Stimulated activated naive CD8-positive, alpha-beta T cell treated with anti-CD3 and anti-CD28 coated beads, Interleukin-15, Interleukin-2, amounts not matched to agents 100 ng/mL and 50 ng/mL, for 24 hours (primary cell): ENCODE measurements at regions not wholly inside any gene's neighbourhood (a gene's known extent, or its start where the extent isn't known, plus 50 kb on each side); places are given as distances from the start of the nearest gene placed in this dataset.

ENCODE experiments used
- H3K27ac Mint-ChIP-seq: one replicate; pipeline ENCODE4 v1.8.0; 2021; ENCODE audit warnings: mild to moderate bottlenecking, mixed read lengths
- H3K27me3 Mint-ChIP-seq: one replicate; pipeline ENCODE4 v1.8.0; 2021; ENCODE audit warnings: mixed read lengths
- H3K36me3 Mint-ChIP-seq: one replicate; pipeline ENCODE4 v1.8.0; 2021; ENCODE audit warnings: low read depth, mixed read lengths
- H3K4me1 Mint-ChIP-seq: one replicate; pipeline ENCODE4 v1.8.0; 2021; ENCODE audit warnings: low read depth, mixed read lengths
- H3K4me3 Mint-ChIP-seq: one replicate; pipeline ENCODE4 v1.8.0; 2021; ENCODE audit warnings: mild to moderate bottlenecking, mixed read lengths
- H3K9me3 Mint-ChIP-seq: one replicate; pipeline ENCODE4 v1.8.0; 2021; ENCODE audit warnings: mixed read lengths

- peaks cover 8% of the 10 kb centered on the region for H3K9me3 Mint-ChIP-seq
- H3K27me3 Mint-ChIP-seq, result no peaks in the 10 kb centered on the region
- H3K4me1 Mint-ChIP-seq, result peaks cover 15% of the 10 kb centered on the region
- no peak overlapping the region for H3K4me3 Mint-ChIP-seq
- peaks cover 10% of the 10 kb centered on the region for H3K36me3 Mint-ChIP-seq
- H3K27ac Mint-ChIP-seq, result no peak overlapping the region
Observed at GRCh38 chr21:28788030-28788429, 204.6 kb downstream of the LTN1 start.

DNA sequence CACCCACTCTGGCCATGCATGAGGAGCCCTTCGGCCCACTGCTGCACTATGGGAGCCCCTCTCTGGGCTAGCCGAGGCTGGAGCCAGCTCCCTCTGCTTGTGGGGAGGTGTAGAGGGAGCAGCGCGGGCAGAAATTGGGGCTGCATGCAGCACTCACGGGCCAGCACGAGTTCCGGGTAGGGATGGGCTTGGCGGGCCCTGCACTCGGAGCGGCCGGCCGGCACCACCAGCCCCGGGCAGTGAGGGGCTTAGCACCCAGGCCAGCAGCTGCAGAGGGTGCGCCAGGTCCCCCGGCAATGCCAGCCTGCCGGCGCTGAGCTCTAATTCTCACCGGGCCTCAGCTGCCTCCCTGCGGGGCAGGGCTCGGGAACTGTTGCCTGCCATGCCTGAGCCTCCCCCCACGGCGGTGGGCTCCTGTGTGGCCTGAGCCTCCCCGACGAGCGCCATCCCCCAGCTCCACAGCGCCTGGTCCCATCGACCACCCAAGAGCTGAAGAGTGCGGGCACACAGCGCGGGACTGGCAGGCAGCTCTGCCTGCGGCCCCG is 209.0 kb downstream of the LTN1 start:
- Mint-ChIP-seq H3K9me3 (peaks cover 21% of the 10 kb centered on the region), H3K4me3 (no peak overlapping the region), H3K27me3 (no peaks in the 10 kb centered on the region), H3K36me3 (peaks cover 10% of the 10 kb centered on the region), H3K27ac (no peak overlapping the region), H3K4me1 (peaks cover 3% of the 10 kb centered on the region)

GRCh38 chr21:28781602-28782276 is 210.9 kb downstream of the LTN1 start:
- H3K9me3 Mint-ChIP-seq, result peaks cover 21% of the 10 kb centered on the region
- no peak overlapping the region for H3K27ac Mint-ChIP-seq
- H3K27me3 Mint-ChIP-seq, result no peaks in the 10 kb centered on the region
- H3K36me3 Mint-ChIP-seq, result peaks cover 10% of the 10 kb centered on the region
- H3K4me3 Mint-ChIP-seq, result no peak overlapping the region
- peaks cover 5% of the 10 kb centered on the region for H3K4me1 Mint-ChIP-seq

DNA sequence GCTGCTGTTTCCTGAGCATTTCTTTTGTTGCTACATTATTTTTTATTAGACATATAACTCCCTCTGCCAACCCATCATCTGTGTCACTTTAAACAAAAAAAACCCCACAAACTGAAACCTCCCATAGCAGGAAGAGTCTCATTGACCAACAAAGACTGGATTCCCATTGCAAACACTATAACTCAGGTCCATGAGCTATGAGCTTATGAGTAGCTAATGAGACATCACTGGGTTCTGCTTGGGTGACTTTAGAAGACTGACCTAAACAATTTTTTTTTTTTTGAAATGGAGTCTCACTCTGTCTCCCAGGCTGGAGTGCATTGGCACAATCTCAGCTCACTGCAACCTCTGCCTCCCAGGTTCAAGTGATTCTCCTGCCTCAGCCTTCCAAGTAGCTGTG is 212.8 kb downstream of the LTN1 start:
- no peak overlapping the region for H3K27ac Mint-ChIP-seq
- peaks cover 21% of the 10 kb centered on the region for H3K4me1 Mint-ChIP-seq
- H3K4me3 Mint-ChIP-seq, result no peak overlapping the region
- H3K36me3 Mint-ChIP-seq, result peaks cover 3% of the 10 kb centered on the region
- no peaks in the 10 kb centered on the region for H3K27me3 Mint-ChIP-seq
- peaks cover 14% of the 10 kb centered on the region for H3K9me3 Mint-ChIP-seq

DNA sequence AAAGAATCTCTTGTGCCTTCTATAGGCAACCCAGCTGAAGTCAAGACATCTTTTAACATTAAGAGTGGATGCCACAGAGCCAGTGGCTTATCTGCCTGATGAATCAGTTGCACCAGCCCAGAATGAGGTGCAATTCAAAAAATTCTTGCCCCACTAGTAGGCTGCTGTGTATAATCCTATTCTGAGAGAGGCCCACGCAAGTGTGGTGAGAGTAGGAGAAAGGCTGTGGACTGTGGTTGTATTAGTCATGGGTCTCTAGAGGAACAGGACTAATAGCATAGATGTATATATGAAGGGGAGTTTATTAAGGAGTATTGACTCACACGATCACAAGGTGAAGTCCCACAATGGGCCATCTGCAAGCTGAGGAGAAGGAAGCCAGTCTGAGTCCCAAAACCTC is 216.4 kb downstream of the LTN1 start:
- Mint-ChIP-seq H3K27ac (peak overlapping the region; percentile 86), H3K4me3 (no peak overlapping the region), H3K4me1 (peaks cover 40% of the 10 kb centered on the region), H3K27me3 (no peaks in the 10 kb centered on the region), H3K9me3 (peaks cover 14% of the 10 kb centered on the region), H3K36me3 (no peaks in the 10 kb centered on the region)

GRCh38 chr21:28775071-28775470 is 217.6 kb downstream of the LTN1 start:
- Mint-ChIP-seq H3K4me1 (peaks cover 51% of the 10 kb centered on the region), H3K27ac (peak overlapping the region; percentile 86), H3K36me3 (peaks cover 4% of the 10 kb centered on the region), H3K4me3 (peak overlapping the region; percentile 56), H3K9me3 (peaks cover 10% of the 10 kb centered on the region), H3K27me3 (no peaks in the 10 kb centered on the region)

GRCh38 chr21:28773036-28773435 is 219.6 kb downstream of the LTN1 start:
- H3K27ac Mint-ChIP-seq, result no peak overlapping the region
- H3K4me1 Mint-ChIP-seq, result peaks cover 71% of the 10 kb centered on the region
- no peaks in the 10 kb centered on the region for H3K9me3 Mint-ChIP-seq
- H3K36me3 Mint-ChIP-seq, result peaks cover 8% of the 10 kb centered on the region
- no peak overlapping the region for H3K4me3 Mint-ChIP-seq
- no peaks in the 10 kb centered on the region for H3K27me3 Mint-ChIP-seq

- Mint-ChIP-seq H3K27ac (peak overlapping the region; percentile 85), H3K27me3 (no peaks in the 10 kb centered on the region), H3K4me1 (peaks cover 78% of the 10 kb centered on the region), H3K36me3 (peaks cover 11% of the 10 kb centered on the region), H3K4me3 (no peak overlapping the region), H3K9me3 (peaks cover 6% of the 10 kb centered on the region)
Observed at GRCh38 chr21:28771790-28772501, 220.7 kb downstream of the LTN1 start.

DNA sequence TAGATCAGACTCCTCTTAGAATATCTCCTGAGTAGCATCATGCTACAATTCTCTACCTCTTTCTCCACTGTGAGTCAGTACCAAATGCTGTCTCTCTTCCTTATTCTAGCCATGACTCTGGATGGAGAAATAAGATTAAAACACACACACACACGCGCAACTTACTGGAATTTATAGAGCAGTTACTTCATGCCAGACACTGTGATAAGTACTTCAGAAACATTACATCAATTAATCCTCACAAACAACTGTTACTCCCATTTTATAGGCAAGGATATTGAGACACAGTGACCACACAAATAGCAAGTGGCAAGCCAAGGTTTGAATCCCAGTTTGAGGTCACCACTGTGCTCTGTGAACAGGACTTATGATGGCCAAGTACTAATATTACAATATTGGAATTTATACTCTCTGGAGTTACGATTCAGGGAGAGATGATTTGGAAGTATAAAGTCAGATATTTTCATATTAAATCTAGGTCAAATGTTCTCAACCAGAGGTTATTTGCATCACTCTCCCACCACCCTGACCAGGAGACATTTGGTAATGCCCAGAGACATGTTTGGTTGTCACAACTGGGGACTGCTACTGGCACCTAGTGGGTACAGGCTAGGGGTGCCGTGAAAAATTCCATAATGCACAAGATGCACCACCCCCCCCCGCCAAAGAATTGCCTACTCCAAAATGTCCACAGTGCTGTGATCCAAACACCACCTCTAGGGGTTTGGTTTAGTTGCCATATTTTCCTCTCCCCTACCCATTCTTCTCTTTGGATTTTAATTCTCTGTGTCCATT is 221.6 kb downstream of the LTN1 start:
- Mint-ChIP-seq H3K4me3 (no peak overlapping the region), H3K36me3 (peaks cover 19% of the 10 kb centered on the region), H3K27ac (peak overlapping the region; percentile 85), H3K9me3 (peaks cover 13% of the 10 kb centered on the region), H3K4me1 (peaks cover 76% of the 10 kb centered on the region), H3K27me3 (no peaks in the 10 kb centered on the region)

DNA sequence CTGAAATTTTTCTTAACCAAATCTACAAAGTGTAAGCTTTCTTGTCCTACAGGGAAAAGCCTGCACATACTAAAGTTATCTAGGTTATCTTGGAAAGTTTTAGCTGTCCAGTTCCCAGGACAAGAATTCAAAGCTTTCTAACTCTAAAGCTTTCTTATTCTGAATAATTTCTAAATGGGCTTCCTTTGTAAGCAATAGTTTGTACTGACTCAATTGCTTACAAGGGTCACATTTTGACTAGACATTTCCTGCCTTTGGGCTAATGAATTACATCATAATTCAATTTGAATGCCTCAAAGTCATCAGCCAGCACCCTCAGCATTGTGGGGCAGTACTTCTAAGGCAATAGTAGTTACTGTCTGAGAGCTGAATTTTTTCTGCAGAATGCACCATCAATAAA is 223.0 kb downstream of the LTN1 start:
- Mint-ChIP-seq H3K9me3 (peaks cover 17% of the 10 kb centered on the region), H3K27ac (peak overlapping the region; percentile 67), H3K4me3 (no peak overlapping the region)

DNA sequence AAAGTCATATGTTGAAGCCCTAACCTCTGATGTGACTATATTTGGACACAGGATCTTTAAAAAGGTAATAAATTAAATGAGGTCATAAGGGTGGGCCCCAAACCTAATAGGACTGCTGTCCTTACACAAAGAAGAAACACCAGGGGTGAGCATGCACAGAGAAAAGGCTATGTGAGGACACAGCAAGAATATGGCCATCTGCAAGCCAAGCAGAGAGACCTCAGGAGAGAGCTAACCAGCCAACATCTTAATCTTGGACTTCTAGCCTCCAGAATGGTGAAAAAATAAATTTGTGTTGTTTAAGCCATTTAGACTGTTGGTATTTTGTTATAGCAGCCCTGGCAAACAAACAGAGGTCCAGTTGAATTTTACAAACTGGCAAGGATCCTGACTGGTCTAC is 223.9 kb downstream of the LTN1 start:
- Mint-ChIP-seq H3K4me3 (no peak overlapping the region), H3K27me3 (no peaks in the 10 kb centered on the region), H3K4me1 (peaks cover 64% of the 10 kb centered on the region), H3K36me3 (peaks cover 23% of the 10 kb centered on the region), H3K9me3 (peaks cover 17% of the 10 kb centered on the region), H3K27ac (peak overlapping the region; percentile 67)

More for the DNA sequence above, 223.0 kb downstream of the LTN1 start:
- Mint-ChIP-seq H3K4me1 (peaks cover 64% of the 10 kb centered on the region), H3K36me3 (peaks cover 23% of the 10 kb centered on the region), H3K27me3 (no peaks in the 10 kb centered on the region)

- Mint-ChIP-seq H3K36me3 (peaks cover 23% of the 10 kb centered on the region), H3K27me3 (no peaks in the 10 kb centered on the region), H3K27ac (peak overlapping the region; percentile 80), H3K4me3 (no peak overlapping the region), H3K9me3 (peaks cover 17% of the 10 kb centered on the region), H3K4me1 (peaks cover 57% of the 10 kb centered on the region)
Observed at GRCh38 chr21:28767523-28767922, 225.2 kb downstream of the LTN1 start.

DNA sequence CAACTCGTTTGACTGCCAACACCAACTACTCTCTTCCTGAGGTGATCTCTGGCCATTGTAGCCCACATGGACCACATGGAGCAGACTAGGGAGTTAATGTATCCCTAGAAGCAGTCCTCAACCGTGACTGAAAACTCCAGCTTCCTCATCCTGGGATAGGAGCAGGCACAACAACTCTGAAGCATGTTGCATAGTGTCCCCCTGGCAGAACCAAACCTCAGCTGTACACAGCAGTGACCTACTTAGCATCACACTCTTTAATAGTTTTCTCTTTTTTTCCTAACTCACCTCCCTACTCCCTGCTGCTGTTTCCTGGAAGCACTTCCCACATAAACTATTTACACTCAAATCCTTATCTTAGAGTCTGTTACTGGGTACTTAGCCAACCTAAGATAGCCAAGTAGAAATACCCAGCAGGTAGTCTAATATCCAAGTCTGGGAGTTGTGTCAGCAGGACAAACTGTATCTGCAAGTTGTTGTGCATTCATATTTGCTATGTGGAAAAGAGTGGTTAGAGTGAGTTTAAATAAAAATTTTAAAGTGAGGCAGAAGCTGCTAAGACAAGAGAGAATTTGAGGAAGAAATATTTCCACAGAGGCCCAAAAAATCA is 228.8 kb downstream of the LTN1 start:
- Mint-ChIP-seq H3K4me1 (peaks cover 23% of the 10 kb centered on the region), H3K27ac (no peak overlapping the region), H3K27me3 (no peaks in the 10 kb centered on the region), H3K36me3 (peaks cover 19% of the 10 kb centered on the region), H3K9me3 (peaks cover 17% of the 10 kb centered on the region), H3K4me3 (no peak overlapping the region)

GRCh38 chr21:28762357-28762735 is 230.3 kb downstream of the LTN1 start:
- H3K4me3 Mint-ChIP-seq, result no peak overlapping the region
- peaks cover 15% of the 10 kb centered on the region for H3K9me3 Mint-ChIP-seq
- H3K27me3 Mint-ChIP-seq, result no peaks in the 10 kb centered on the region
- peaks cover 10% of the 10 kb centered on the region for H3K4me1 Mint-ChIP-seq
- H3K36me3 Mint-ChIP-seq, result peaks cover 16% of the 10 kb centered on the region
- H3K27ac Mint-ChIP-seq, result no peak overlapping the region
